Large intestine (tissue), 3 donors: ENCODE measurements at regions not wholly inside any gene's neighbourhood (a gene's known extent, or its start where the extent isn't known, plus 50 kb on each side); places are given as distances from the start of the nearest gene placed in this dataset.

Experiments used
- DNase-seq, 2 donors: peaks; one replicate each; pipeline versions ENCODE4 v3.0.0 to v3.0.0-alpha.2; 2013
- H3K27ac ChIP-seq: one replicate; pipeline ENCODE4 v1.5.1; 2013; ENCODE audit warnings: low read length
- H3K27me3 ChIP-seq: 2 replicates; pipeline ENCODE4 v1.6.1; 2013; ENCODE audit warnings: low read length; ENCODE audit not compliant: control insufficient read depth, insufficient read depth
- H3K36me3 ChIP-seq: 2 replicates; pipeline ENCODE4 v1.6.1; 2013; ENCODE audit warnings: low read length; ENCODE audit not compliant: control insufficient read depth, insufficient read depth
- H3K4me1 ChIP-seq: one replicate; pipeline ENCODE4 v1.6.1; 2013; ENCODE audit warnings: low read length; ENCODE audit not compliant: control insufficient read depth, insufficient read depth
- H3K4me3 ChIP-seq: one replicate; pipeline ENCODE4 v1.5.1; 2013; ENCODE audit warnings: low read length
- H3K9me3 ChIP-seq: one replicate; pipeline ENCODE4 v1.6.1; 2013; ENCODE audit warnings: mild to moderate bottlenecking, low read depth, low read length, moderate library complexity; ENCODE audit not compliant: control insufficient read depth
- WGBS: methylation state at CpG from one replicate; pipeline ENCODE4 v1.1.5; 2013; ENCODE audit warnings: low lambda C conversion rate; ENCODE audit not compliant: insufficient coverage; 5-methylcytosine and 5-hydroxymethylcytosine counted together

DNA sequence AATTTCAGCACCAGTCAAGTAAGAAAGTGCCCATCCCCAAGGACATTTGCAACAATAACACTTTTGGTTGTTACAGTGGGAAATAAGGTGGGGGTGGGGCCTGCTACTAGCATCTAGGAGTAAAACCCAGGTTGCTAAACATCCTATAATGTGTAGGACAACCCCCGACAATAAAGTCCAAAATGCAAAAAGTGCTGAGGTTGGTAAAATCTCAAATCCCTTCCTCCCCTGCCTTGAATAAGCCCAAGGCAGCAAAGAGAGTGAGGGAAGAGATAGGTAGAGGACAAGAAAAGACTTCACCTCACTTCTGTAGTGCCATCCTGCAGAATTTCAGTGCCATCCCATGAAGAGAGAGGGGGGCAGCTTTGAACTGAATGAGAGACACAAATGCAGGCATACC lies 117.5 kb upstream of the NIPBL start:
- Histone ChIP-seq H3K27ac (no peak overlapping the region), H3K9me3 (no peaks in the 10 kb centered on the region), H3K36me3 (no peaks in the 10 kb centered on the region), H3K4me3 (no peak overlapping the region), H3K27me3 (no peaks in the 10 kb centered on the region), H3K4me1 (peaks cover 25% of the 10 kb centered on the region)
- no peak for DNase-seq
- WGBS = 100% methylated on average over 1 of the region's 1 CpG

- H3K9me3 ChIP-seq = no peaks in the 10 kb centered on the region
- H3K27me3 ChIP-seq = no peaks in the 10 kb centered on the region
- H3K27ac ChIP-seq = no peak overlapping the region
- 62% methylated on average over 4 of the region's 7 CpGs for WGBS
- H3K4me1 ChIP-seq = no peaks in the 10 kb centered on the region
- no peak for DNase-seq
- no peaks in the 10 kb centered on the region for H3K36me3 ChIP-seq
- H3K4me3 ChIP-seq = no peak overlapping the region
Measured at GRCh38 chr5:36763454-36763853, 113.1 kb upstream of the NIPBL start.

DNA sequence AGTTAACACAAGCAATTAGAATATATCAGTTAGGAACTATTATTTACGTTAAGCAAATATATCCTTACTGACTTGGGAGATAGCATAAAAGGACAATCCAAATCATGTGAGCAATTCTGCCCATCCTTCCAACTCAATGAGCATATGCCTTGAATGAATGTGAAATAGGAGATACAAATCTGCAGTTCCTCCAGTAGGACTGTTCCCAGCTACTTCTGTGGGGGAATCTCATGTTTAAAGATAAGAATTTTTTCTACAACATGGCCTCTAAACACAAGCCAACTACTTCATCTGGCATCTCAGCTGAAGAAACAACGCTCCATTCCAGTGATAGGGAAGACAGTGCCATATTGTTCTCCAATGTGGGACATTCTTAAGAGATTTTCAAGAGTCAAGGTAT lies 110.7 kb upstream of the NIPBL start:
- WGBS = no CpG with 5 or more reads among the region's 2 CpGs
- no peak for DNase-seq
- H3K9me3 ChIP-seq = no peaks in the 10 kb centered on the region
- no peak overlapping the region for H3K27ac ChIP-seq
- no peak overlapping the region for H3K4me3 ChIP-seq
- no peaks in the 10 kb centered on the region for H3K27me3 ChIP-seq
- no peaks in the 10 kb centered on the region for H3K36me3 ChIP-seq
- peaks cover 7% of the 10 kb centered on the region for H3K4me1 ChIP-seq

- WGBS = 80% methylated on average over 1 of the region's 1 CpG
- Histone ChIP-seq H3K27ac (no peak overlapping the region), H3K27me3 (no peaks in the 10 kb centered on the region), H3K36me3 (no peaks in the 10 kb centered on the region), H3K4me1 (peaks cover 7% of the 10 kb centered on the region), H3K9me3 (no peaks in the 10 kb centered on the region), H3K4me3 (no peak overlapping the region)
- DNase-seq = no peak
Measured at GRCh38 chr5:36766981-36767380, 109.6 kb upstream of the NIPBL start.

DNA sequence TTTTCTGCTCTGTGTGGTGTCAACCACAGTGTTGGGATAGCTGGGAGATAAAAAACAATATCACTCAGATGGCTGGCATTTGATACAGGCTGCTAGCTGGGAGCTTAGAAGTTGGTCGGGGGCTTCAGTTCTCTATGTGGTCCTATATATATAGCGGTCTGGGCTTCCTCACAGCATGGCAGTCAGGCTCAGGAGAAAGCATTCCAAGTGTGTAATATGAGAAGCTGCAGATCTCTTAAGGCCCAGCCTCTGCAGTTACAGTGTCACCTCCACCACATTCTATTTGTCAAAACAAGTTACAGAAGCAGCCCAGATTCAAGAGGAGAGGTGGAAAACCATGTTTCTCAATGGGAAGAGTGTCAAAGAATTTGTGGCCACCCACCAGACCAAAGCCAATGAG lies 108.1 kb upstream of the NIPBL start:
- no CpG with 5 or more reads among the region's 2 CpGs for WGBS
- Histone ChIP-seq H3K4me3 (no peak overlapping the region), H3K9me3 (no peaks in the 10 kb centered on the region), H3K27ac (no peak overlapping the region), H3K27me3 (no peaks in the 10 kb centered on the region), H3K36me3 (no peaks in the 10 kb centered on the region), H3K4me1 (peaks cover 7% of the 10 kb centered on the region)
- DNase-seq = no peak

DNA sequence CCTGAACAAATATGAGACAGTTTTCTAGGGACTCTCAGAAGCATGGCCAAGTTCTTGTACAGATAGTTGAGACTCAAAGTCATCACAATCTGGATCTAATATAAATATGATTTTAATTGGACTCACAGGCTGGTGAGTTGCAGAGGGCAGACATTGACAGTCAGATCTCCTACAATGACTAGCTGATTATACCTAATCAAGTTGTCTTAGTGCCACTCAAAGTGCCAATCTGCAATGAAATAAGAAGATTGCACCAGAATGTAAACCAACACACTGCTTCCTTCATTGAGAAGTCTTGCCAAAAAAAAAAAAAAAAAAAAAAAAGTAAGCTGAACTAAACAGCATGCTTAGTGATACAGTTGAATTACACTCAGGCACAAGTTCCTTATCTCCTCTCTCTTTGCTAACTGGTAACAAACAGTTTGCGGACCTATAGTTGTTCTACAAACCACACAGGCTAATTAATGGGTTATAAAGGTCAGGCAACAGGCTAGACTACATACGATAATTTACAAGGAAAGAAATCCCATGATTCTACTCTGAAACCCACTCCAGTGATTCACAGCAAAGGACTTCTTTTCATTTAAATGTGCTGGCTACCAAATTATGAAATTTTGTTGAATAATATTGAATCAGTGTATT lies 107.3 kb upstream of the NIPBL start:
- Histone ChIP-seq H3K27ac (peak overlapping the region; percentile 37), H3K4me3 (no peak overlapping the region), H3K9me3 (no peaks in the 10 kb centered on the region), H3K4me1 (peaks cover 7% of the 10 kb centered on the region), H3K27me3 (no peaks in the 10 kb centered on the region), H3K36me3 (no peaks in the 10 kb centered on the region)
- no CpG with 5 or more reads among the region's 2 CpGs for WGBS
- peak; percentile 56 to 83 for DNase-seq

DNA sequence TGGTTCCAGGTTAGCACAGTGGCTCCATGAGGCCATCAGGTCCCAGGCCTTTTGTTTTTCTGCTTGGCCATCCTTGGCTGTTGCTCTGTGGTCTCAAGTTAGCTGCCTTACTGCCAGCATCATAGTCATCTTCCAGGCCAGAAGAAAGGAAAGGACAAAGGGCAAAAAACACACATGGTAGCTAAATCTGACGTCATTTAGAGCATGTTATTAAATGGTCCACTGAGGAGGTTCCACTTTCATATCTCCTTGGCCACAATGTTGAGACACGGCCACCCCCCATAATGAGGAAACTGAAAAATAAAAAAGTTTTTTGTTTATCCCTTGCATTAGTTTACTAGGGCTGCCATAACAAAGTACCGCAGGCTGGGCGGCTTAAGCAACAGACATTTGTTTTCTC lies 106.4 kb upstream of the NIPBL start:
- H3K27me3 ChIP-seq = no peaks in the 10 kb centered on the region
- H3K27ac ChIP-seq = peak overlapping the region; percentile 37
- no peaks in the 10 kb centered on the region for H3K9me3 ChIP-seq
- H3K4me1 ChIP-seq = peaks cover 7% of the 10 kb centered on the region
- H3K36me3 ChIP-seq = no peaks in the 10 kb centered on the region
- WGBS = no CpG with 5 or more reads among the region's 4 CpGs
- no peak overlapping the region for H3K4me3 ChIP-seq
- DNase-seq = peak; percentile 32 to 76

DNA sequence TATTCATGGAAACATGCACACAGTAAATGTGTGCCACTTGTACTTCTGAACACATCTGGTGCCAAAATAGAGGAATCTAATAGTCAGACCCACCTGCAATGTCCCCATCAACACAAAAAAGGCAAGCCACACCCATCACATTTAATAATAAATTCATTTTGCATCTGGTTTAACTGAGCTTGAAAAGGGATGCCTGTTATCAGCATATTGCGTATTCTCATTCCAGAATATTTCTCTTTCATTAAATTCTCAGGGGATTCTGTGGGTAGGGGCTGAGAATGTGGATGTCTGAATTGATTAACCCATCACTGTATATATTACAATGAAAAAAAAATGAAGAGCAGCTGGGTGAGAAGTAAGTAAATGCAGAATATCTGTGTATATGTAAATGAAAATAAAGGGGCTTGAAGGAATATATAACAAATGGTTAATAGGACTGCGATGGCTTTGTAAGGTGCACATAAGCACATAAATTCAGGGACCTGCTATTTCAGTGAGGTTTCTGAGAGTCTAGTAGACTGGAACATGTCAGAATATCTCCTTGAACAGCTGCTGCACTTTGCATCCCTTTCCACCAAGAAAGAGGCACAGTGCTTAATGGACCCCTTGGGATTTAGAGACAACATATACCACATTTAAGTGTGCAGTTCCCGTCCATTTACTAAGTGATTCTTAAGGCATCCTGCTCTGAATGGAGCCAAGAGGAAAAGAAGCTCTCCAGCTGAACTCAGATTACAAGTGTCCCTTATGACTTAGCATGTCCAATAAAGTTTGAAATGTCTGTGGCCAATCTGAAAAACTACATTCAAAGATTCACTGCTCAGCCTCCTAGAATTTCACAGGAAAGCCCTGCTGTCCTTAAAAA lies 104.1 kb upstream of the NIPBL start:
- Histone ChIP-seq H3K36me3 (no peaks in the 10 kb centered on the region), H3K27me3 (no peaks in the 10 kb centered on the region), H3K9me3 (no peaks in the 10 kb centered on the region), H3K4me3 (no peak overlapping the region), H3K27ac (no peak overlapping the region), H3K4me1 (peaks cover 7% of the 10 kb centered on the region)
- 100% methylated on average over 1 of the region's 3 CpGs for WGBS
- DNase-seq = no peak

GRCh38 chr5:36777105-36777757 lies 99.3 kb upstream of the NIPBL start:
- Histone ChIP-seq H3K27me3 (no peaks in the 10 kb centered on the region), H3K4me3 (no peak overlapping the region), H3K36me3 (no peaks in the 10 kb centered on the region), H3K9me3 (no peaks in the 10 kb centered on the region), H3K27ac (no peak overlapping the region), H3K4me1 (no peaks in the 10 kb centered on the region)
- WGBS = 33% methylated on average over 1 of the region's 5 CpGs
- DNase-seq = peak; percentile 32 to 65

DNA sequence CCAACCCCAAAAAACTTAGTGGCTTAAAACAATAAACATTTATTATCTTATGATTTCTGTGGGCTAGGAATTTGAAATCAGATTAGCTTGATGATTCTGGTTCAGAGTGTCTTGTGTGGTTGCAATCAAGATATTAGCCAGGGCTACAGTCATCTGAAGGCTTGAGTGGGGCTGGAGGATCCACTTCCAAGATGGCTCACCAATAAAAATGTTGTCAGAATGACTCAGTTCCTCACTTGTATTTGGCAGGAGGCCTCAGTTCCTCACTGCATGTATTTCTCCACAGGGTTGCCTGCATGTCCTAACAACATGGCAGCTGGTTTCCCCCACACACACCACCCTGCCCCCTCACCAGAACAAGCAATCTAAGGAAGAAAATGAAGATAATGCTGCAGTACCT lies 98.2 kb upstream of the NIPBL start:
- DNase-seq = no peak
- no peaks in the 10 kb centered on the region for H3K27me3 ChIP-seq
- H3K4me3 ChIP-seq = no peak overlapping the region
- H3K4me1 ChIP-seq = no peaks in the 10 kb centered on the region
- H3K27ac ChIP-seq = no peak overlapping the region
- H3K36me3 ChIP-seq = no peaks in the 10 kb centered on the region
- H3K9me3 ChIP-seq = no peaks in the 10 kb centered on the region
